Parathyroid adenoma (tissue), 2 donors: ENCODE measurements at regions not wholly inside any gene's neighbourhood (a gene's known extent, or its start where the extent isn't known, plus 50 kb on each side); places are given as distances from the start of the nearest gene placed in this dataset.

ENCODE experiments used
- H2AFZ ChIP-seq: fragments of 300-600 bp; sonication (generic); one replicate; pipeline ENCODE4 v1.7.0; 2017; ENCODE audit warnings: antibody characterized with exemption, mild to moderate bottlenecking
- H3K27ac ChIP-seq: fragments of 300-600 bp; sonication (generic); one replicate; pipeline ENCODE4 v1.7.0; 2017
- H3K27me3 ChIP-seq: fragments of 300-600 bp; sonication (generic); one replicate; pipeline ENCODE4 v1.7.0; 2017; ENCODE audit warnings: low read length; ENCODE audit not compliant: control insufficient read depth, insufficient read depth
- H3K36me3 ChIP-seq: fragments of 300-600 bp; sonication (generic); one replicate; pipeline ENCODE4 v1.7.0; 2017; ENCODE audit warnings: low read length; ENCODE audit not compliant: control insufficient read depth, insufficient read depth
- H3K4me1 ChIP-seq: fragments of 300-600 bp; sonication (generic); one replicate; pipeline ENCODE4 v1.7.0; 2017; ENCODE audit warnings: control low read depth
- H3K4me2 ChIP-seq: fragments of 300-600 bp; sonication (generic); one replicate; pipeline ENCODE4 v1.7.0; 2017; ENCODE audit warnings: low read length
- H3K4me3 ChIP-seq: fragments of 300-600 bp; sonication (generic); one replicate; pipeline ENCODE4 v1.7.0; 2017; ENCODE audit warnings: low read depth, low read length
- H3K79me2 ChIP-seq: fragments of 300-600 bp; sonication (generic); one replicate; pipeline ENCODE4 v1.7.0; 2017; ENCODE audit warnings: control low read depth
- H3K9ac ChIP-seq: fragments of 300-600 bp; sonication (generic); one replicate; pipeline ENCODE4 v1.7.0; 2017; ENCODE audit warnings: mild to moderate bottlenecking
- H3K9me3 ChIP-seq: fragments of 300-600 bp; sonication (generic); one replicate; pipeline ENCODE4 v1.7.0; 2017; ENCODE audit warnings: low read length; ENCODE audit not compliant: control insufficient read depth
- CTCF ChIP-seq: fragments of 300-600 bp; sonication (generic); IDR thresholded peaks from one replicate; pipeline ENCODE4 v1.7.0; 2017; ENCODE audit warnings: antibody characterized with exemption, mild to moderate bottlenecking
- donor health status: primary hyperparathyroidism.

GRCh38 chr10:78947226-78947625 is 121.5 kb upstream of the ZMIZ1 start:
- Histone ChIP-seq H3K4me2 (no peak overlapping the region), H3K27ac (no peak overlapping the region), H3K27me3 (no peaks in the 10 kb centered on the region), H3K9ac (no peak overlapping the region), H3K9me3 (no peaks in the 10 kb centered on the region), H3K36me3 (no peaks in the 10 kb centered on the region), H3K4me3 (no peak overlapping the region), H3K4me1 (peaks cover 10% of the 10 kb centered on the region), H3K79me2 (no peaks in the 10 kb centered on the region), H2AFZ (no peak overlapping the region)
- TF ChIP-seq CTCF, result no peak

GRCh38 chr10:78947733-78948132 is 121.0 kb upstream of the ZMIZ1 start:
- H3K36me3 ChIP-seq, result no peaks in the 10 kb centered on the region
- H3K4me2 ChIP-seq, result no peak overlapping the region
- H3K79me2 ChIP-seq, result no peaks in the 10 kb centered on the region
- H3K27ac ChIP-seq, result no peak overlapping the region
- H3K27me3 ChIP-seq, result no peaks in the 10 kb centered on the region
- peaks cover 10% of the 10 kb centered on the region for H3K4me1 ChIP-seq
- H3K9me3 ChIP-seq, result no peaks in the 10 kb centered on the region
- no peak overlapping the region for H2AFZ ChIP-seq
- no peak overlapping the region for H3K4me3 ChIP-seq
- no peak overlapping the region for H3K9ac ChIP-seq
- no peak for TF ChIP-seq CTCF

GRCh38 chr10:78948621-78949030 is 120.1 kb upstream of the ZMIZ1 start:
- no peak overlapping the region for H3K27ac ChIP-seq
- TF ChIP-seq CTCF, result no peak
- no peaks in the 10 kb centered on the region for H3K36me3 ChIP-seq
- H3K4me2 ChIP-seq, result no peak overlapping the region
- no peak overlapping the region for H3K4me3 ChIP-seq
- H3K27me3 ChIP-seq, result no peaks in the 10 kb centered on the region
- no peak overlapping the region for H3K9ac ChIP-seq
- H3K9me3 ChIP-seq, result no peaks in the 10 kb centered on the region
- no peaks in the 10 kb centered on the region for H3K79me2 ChIP-seq
- H3K4me1 ChIP-seq, result peaks cover 10% of the 10 kb centered on the region
- no peak overlapping the region for H2AFZ ChIP-seq

GRCh38 chr10:78950656-78951587 is 117.8 kb upstream of the ZMIZ1 start:
- TF ChIP-seq CTCF, result no peak
- Histone ChIP-seq H3K9me3 (no peaks in the 10 kb centered on the region), H3K27ac (no peak overlapping the region), H3K4me1 (peaks cover 7% of the 10 kb centered on the region), H3K9ac (no peak overlapping the region), H3K79me2 (no peaks in the 10 kb centered on the region), H3K4me2 (no peak overlapping the region), H2AFZ (no peak overlapping the region), H3K4me3 (no peak overlapping the region), H3K27me3 (no peaks in the 10 kb centered on the region), H3K36me3 (no peaks in the 10 kb centered on the region)

GRCh38 chr10:78952030-78952429 is 116.7 kb upstream of the ZMIZ1 start:
- no peak overlapping the region for H3K4me3 ChIP-seq
- H3K79me2 ChIP-seq, result no peaks in the 10 kb centered on the region
- no peak overlapping the region for H3K27ac ChIP-seq
- H3K4me2 ChIP-seq, result no peak overlapping the region
- no peak for TF ChIP-seq CTCF
- no peak overlapping the region for H3K9ac ChIP-seq
- no peaks in the 10 kb centered on the region for H3K36me3 ChIP-seq
- no peak overlapping the region for H2AFZ ChIP-seq
- H3K27me3 ChIP-seq, result no peaks in the 10 kb centered on the region
- H3K4me1 ChIP-seq, result peaks cover 7% of the 10 kb centered on the region
- no peaks in the 10 kb centered on the region for H3K9me3 ChIP-seq
